ENCODE measurements at regions not wholly inside any gene's neighbourhood (a gene's known extent, or its start where the extent isn't known, plus 50 kb on each side); places are given as distances from the start of the nearest gene placed in this dataset.
A peak's percentile ranks its signal among the peaks of the same experiment; 100 is the strongest.

DNA sequence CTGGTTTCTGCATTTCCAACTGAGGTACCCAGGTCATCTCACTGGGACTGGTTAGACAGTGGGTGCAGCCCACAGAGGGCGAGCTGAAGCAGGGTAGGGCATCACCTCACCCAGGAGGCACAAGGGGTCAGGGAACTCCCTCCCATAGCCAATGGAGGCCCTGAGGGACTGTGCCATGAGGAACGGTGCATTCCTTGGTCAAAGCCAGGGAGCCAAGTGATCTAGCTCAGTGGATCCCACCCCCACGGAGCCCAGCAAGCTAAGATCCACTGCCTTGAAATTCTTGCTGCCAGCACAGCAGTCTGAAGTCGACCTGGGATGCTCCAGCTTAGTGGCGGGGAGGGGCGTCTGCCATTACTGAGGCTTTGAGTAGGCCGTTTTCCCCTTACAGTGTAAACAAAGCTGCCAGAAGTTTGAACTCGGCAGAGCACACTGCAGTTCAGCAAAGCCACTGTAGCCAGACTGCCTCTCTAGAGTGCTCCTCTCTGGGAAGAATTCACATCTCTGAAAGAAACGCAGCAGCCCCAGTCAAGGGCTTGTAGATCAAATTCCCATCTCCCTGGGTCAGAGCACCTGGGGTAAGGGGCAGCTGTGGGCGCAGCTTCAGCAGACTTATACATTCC, 1386.6 kb upstream of the PCDH9 start:
- peak overlapping the region; percentile 38 for H3K18ac ChIP-seq (ENCODE audit: low read length)
- H3K4me3 ChIP-seq (ENCODE audit: low read length in 2 of 2), result no peak overlapping the region
- H3K9me3 ChIP-seq (replicated peaks in 1 of 2; ENCODE audit: control insufficient read depth in 2 of 2, insufficient read depth in 1 of 2, low read depth in 1 of 2, low read length in 2 of 2), result peaks cover 0 to 3% of the 10 kb centered on the region in 2 donors
- no peak overlapping the region for H2AK5ac ChIP-seq (ENCODE audit: low read depth, low read length)
- H3K27ac ChIP-seq (replicated peaks; ENCODE audit: low read length), result no peak overlapping the region
- H3K9ac ChIP-seq (ENCODE audit: low read depth, low read length, poor library complexity), result no peak overlapping the region
- no peak overlapping the region for H3K4me2 ChIP-seq (ENCODE audit: insufficient read depth, low read length, poor library complexity, severe bottlenecking)
- H3K79me1 ChIP-seq (ENCODE audit: low read depth, low read length), result no peaks in the 10 kb centered on the region
- no peak overlapping the region for H4K8ac ChIP-seq (ENCODE audit: low read depth, low read length)
- H3K36me3 ChIP-seq (replicated peaks in 1 of 2; ENCODE audit: control insufficient read depth in 2 of 2, insufficient read depth in 2 of 2, low read length in 2 of 2), result peaks cover 0 to 4% of the 10 kb centered on the region in 2 donors
- no peak overlapping the region for H3K14ac ChIP-seq (ENCODE audit: low read length)
- H2AFZ ChIP-seq (ENCODE audit: low read length), result no peak overlapping the region
- H2BK15ac ChIP-seq (ENCODE audit: low read length), result no peak overlapping the region
- no peak overlapping the region for H3K4ac ChIP-seq (ENCODE audit: low read length)
- WGBS, 2 donors (ENCODE audit: extremely low coverage in 2 of 2, insufficient read length in 2 of 2, insufficient replicate concordance in 1 of 2), result no CpG with 5 or more reads among the region's 10 CpGs
- H2BK5ac ChIP-seq (ENCODE audit: low read length), result peak overlapping the region; percentile 66
- no peaks in the 10 kb centered on the region for H3K4me1 ChIP-seq (ENCODE audit: control insufficient read depth in 2 of 2, insufficient read depth in 1 of 2, low read depth in 1 of 2, low read length in 2 of 2)
- H4K91ac ChIP-seq (ENCODE audit: low read depth, low read length, poor library complexity), result no peak overlapping the region
- DNase-seq (ENCODE audit: low spot score), result no peak
- H2BK120ac ChIP-seq (ENCODE audit: low read depth, low read length), result no peak overlapping the region
- no peaks in the 10 kb centered on the region for H3K27me3 ChIP-seq (ENCODE audit: control insufficient read depth in 3 of 3, insufficient read depth in 3 of 3, low read depth in 1 of 3, low read length in 3 of 3)
- H2BK12ac ChIP-seq (ENCODE audit: low read length), result no peak overlapping the region
- H3K23ac ChIP-seq (ENCODE audit: low read depth, low read length, poor library complexity), result no peak overlapping the region

DNA sequence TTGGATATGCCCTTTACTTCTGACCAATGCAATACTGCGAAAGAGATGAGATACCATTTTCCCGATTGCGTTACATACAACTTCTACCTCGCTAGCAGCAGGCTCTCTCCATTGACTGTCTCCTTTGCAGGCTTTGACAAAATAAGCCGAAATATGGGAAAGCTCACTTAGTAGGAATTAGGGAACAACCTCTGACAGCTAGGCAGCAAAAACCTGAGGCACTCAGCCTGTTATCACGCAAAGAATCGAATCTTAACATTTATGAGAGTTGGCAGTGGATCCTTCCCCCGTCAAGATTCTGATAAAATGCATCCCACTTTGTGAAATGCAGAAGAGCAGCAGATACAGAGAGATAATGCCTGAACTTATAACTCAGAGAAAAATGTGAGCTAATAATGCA, 1379.5 kb upstream of the PCDH9 start:
- H2BK5ac ChIP-seq (ENCODE audit: low read length), result no peak overlapping the region
- no peaks in the 10 kb centered on the region for H3K4me1 ChIP-seq (ENCODE audit: control insufficient read depth in 2 of 2, insufficient read depth in 1 of 2, low read depth in 1 of 2, low read length in 2 of 2)
- no peak overlapping the region for H2AK5ac ChIP-seq (ENCODE audit: low read depth, low read length)
- no peak overlapping the region for H3K9ac ChIP-seq (ENCODE audit: low read depth, low read length, poor library complexity)
- H3K79me1 ChIP-seq (ENCODE audit: low read depth, low read length), result no peaks in the 10 kb centered on the region
- no CpG with 5 or more reads among the region's 8 CpGs for WGBS, 2 donors (ENCODE audit: extremely low coverage in 2 of 2, insufficient read length in 2 of 2, insufficient replicate concordance in 1 of 2)
- H4K91ac ChIP-seq (ENCODE audit: low read depth, low read length, poor library complexity), result no peak overlapping the region
- no peak overlapping the region for H2BK120ac ChIP-seq (ENCODE audit: low read depth, low read length)
- H3K27me3 ChIP-seq (ENCODE audit: control insufficient read depth in 3 of 3, insufficient read depth in 3 of 3, low read depth in 1 of 3, low read length in 3 of 3), result no peaks in the 10 kb centered on the region
- no peaks in the 10 kb centered on the region for H3K36me3 ChIP-seq (replicated peaks in 1 of 2; ENCODE audit: control insufficient read depth in 2 of 2, insufficient read depth in 2 of 2, low read length in 2 of 2)
- no peak overlapping the region for H3K27ac ChIP-seq (replicated peaks; ENCODE audit: low read length)
- H3K18ac ChIP-seq (ENCODE audit: low read length), result no peak overlapping the region
- H3K9me3 ChIP-seq (replicated peaks in 1 of 2; ENCODE audit: control insufficient read depth in 2 of 2, insufficient read depth in 1 of 2, low read depth in 1 of 2, low read length in 2 of 2), result peaks cover 0 to 3% of the 10 kb centered on the region in 2 donors
- H2BK15ac ChIP-seq (ENCODE audit: low read length), result no peak overlapping the region
- H3K4me3 ChIP-seq (ENCODE audit: low read length in 2 of 2), result no peak overlapping the region
- H3K14ac ChIP-seq (ENCODE audit: low read length), result no peak overlapping the region
- no peak for DNase-seq (ENCODE audit: low spot score)
- H3K4ac ChIP-seq (ENCODE audit: low read length), result no peak overlapping the region
- H3K23ac ChIP-seq (ENCODE audit: low read depth, low read length, poor library complexity), result no peak overlapping the region
- H2AFZ ChIP-seq (ENCODE audit: low read length), result no peak overlapping the region
- H3K4me2 ChIP-seq (ENCODE audit: insufficient read depth, low read length, poor library complexity, severe bottlenecking), result no peak overlapping the region
- H2BK12ac ChIP-seq (ENCODE audit: low read length), result no peak overlapping the region
- H4K8ac ChIP-seq (ENCODE audit: low read depth, low read length), result no peak overlapping the region

DNA sequence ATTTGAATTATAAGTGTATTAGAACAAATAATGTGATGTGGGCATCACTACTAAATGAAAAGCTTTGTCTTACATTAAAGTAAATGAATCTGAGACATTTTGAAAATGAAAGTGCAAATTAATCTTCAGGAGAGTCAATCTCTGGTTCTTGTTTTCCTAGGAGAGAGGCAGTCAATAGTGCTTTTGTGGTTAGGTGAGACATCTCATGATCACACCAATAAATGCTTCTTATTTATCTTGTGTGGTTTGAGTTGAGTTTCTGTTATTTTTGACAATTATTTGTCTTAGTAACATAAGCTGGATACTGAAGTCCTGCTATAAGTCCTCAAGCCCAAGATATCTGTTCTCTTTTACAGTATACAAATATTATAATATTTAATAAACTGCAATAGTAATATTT, 1378.0 kb upstream of the PCDH9 start:
- H3K14ac ChIP-seq (ENCODE audit: low read length), result no peak overlapping the region
- no peak for DNase-seq (ENCODE audit: low spot score)
- H2AFZ ChIP-seq (ENCODE audit: low read length), result no peak overlapping the region
- no peaks in the 10 kb centered on the region for H3K27me3 ChIP-seq (ENCODE audit: control insufficient read depth in 3 of 3, insufficient read depth in 3 of 3, low read depth in 1 of 3, low read length in 3 of 3)
- H4K8ac ChIP-seq (ENCODE audit: low read depth, low read length), result no peak overlapping the region
- H3K4me1 ChIP-seq (ENCODE audit: control insufficient read depth in 2 of 2, insufficient read depth in 1 of 2, low read depth in 1 of 2, low read length in 2 of 2), result no peaks in the 10 kb centered on the region
- peaks cover 0 to 1% of the 10 kb centered on the region in 2 donors for H3K9me3 ChIP-seq (replicated peaks in 1 of 2; ENCODE audit: control insufficient read depth in 2 of 2, insufficient read depth in 1 of 2, low read depth in 1 of 2, low read length in 2 of 2)
- no peak overlapping the region for H2BK15ac ChIP-seq (ENCODE audit: low read length)
- H2AK5ac ChIP-seq (ENCODE audit: low read depth, low read length), result no peak overlapping the region
- no peak overlapping the region for H2BK120ac ChIP-seq (ENCODE audit: low read depth, low read length)
- no peak overlapping the region for H3K23ac ChIP-seq (ENCODE audit: low read depth, low read length, poor library complexity)
- H3K27ac ChIP-seq (replicated peaks; ENCODE audit: low read length), result no peak overlapping the region
- no peak overlapping the region for H2BK12ac ChIP-seq (ENCODE audit: low read length)
- no peak overlapping the region for H4K91ac ChIP-seq (ENCODE audit: low read depth, low read length, poor library complexity)
- H3K9ac ChIP-seq (ENCODE audit: low read depth, low read length, poor library complexity), result no peak overlapping the region
- no peaks in the 10 kb centered on the region for H3K36me3 ChIP-seq (replicated peaks in 1 of 2; ENCODE audit: control insufficient read depth in 2 of 2, insufficient read depth in 2 of 2, low read length in 2 of 2)
- no peaks in the 10 kb centered on the region for H3K79me1 ChIP-seq (ENCODE audit: low read depth, low read length)
- H3K4me2 ChIP-seq (ENCODE audit: insufficient read depth, low read length, poor library complexity, severe bottlenecking), result no peak overlapping the region
- H2BK5ac ChIP-seq (ENCODE audit: low read length), result no peak overlapping the region
- H3K18ac ChIP-seq (ENCODE audit: low read length), result no peak overlapping the region
- no peak overlapping the region for H3K4me3 ChIP-seq (ENCODE audit: low read length in 2 of 2)
- H3K4ac ChIP-seq (ENCODE audit: low read length), result no peak overlapping the region

GRCh38 chr13:68597641-68598040, 1367.5 kb upstream of the PCDH9 start:
- H3K14ac ChIP-seq (ENCODE audit: low read length), result no peak overlapping the region
- peaks cover 0 to 3% of the 10 kb centered on the region in 2 donors for H3K4me1 ChIP-seq (ENCODE audit: control insufficient read depth in 2 of 2, insufficient read depth in 1 of 2, low read depth in 1 of 2, low read length in 2 of 2)
- no peak overlapping the region for H3K9ac ChIP-seq (ENCODE audit: low read depth, low read length, poor library complexity)

More at GRCh38 chr13:68597641-68598040, 1367.5 kb upstream of the PCDH9 start:
- DNase-seq (ENCODE audit: low spot score), result no peak
- Histone ChIP-seq H2BK15ac (ENCODE audit: low read length) (no peak overlapping the region), H2AK5ac (ENCODE audit: low read depth, low read length) (no peak overlapping the region), H2BK120ac (ENCODE audit: low read depth, low read length) (no peak overlapping the region), H3K23ac (ENCODE audit: low read depth, low read length, poor library complexity) (no peak overlapping the region), H3K79me1 (ENCODE audit: low read depth, low read length) (no peaks in the 10 kb centered on the region), H3K36me3 (replicated peaks in 1 of 2; ENCODE audit: control insufficient read depth in 2 of 2, insufficient read depth in 2 of 2, low read length in 2 of 2) (no peaks in the 10 kb centered on the region), H2BK5ac (ENCODE audit: low read length) (no peak overlapping the region), H3K4me2 (ENCODE audit: insufficient read depth, low read length, poor library complexity, severe bottlenecking) (no peak overlapping the region), H2AFZ (ENCODE audit: low read length) (no peak overlapping the region), H3K4ac (ENCODE audit: low read length) (no peak overlapping the region), H4K91ac (ENCODE audit: low read depth, low read length, poor library complexity) (no peak overlapping the region), H2BK12ac (ENCODE audit: low read length) (no peak overlapping the region), H3K27me3 (ENCODE audit: control insufficient read depth in 3 of 3, insufficient read depth in 3 of 3, low read depth in 1 of 3, low read length in 3 of 3) (no peaks in the 10 kb centered on the region), H3K9me3 (replicated peaks in 1 of 2; ENCODE audit: control insufficient read depth in 2 of 2, insufficient read depth in 1 of 2, low read depth in 1 of 2, low read length in 2 of 2) (no peaks in the 10 kb centered on the region), H3K27ac (replicated peaks; ENCODE audit: low read length) (no peak overlapping the region), H3K4me3 (ENCODE audit: low read length in 2 of 2) (no peak overlapping the region), H3K18ac (ENCODE audit: low read length) (no peak overlapping the region), H4K8ac (ENCODE audit: low read depth, low read length) (no peak overlapping the region)
